Kidney (tissue), 13 donors: ENCODE measurements at regions not wholly inside any gene's neighbourhood (a gene's known extent, or its start where the extent isn't known, plus 50 kb on each side); places are given as distances from the start of the nearest gene placed in this dataset.
A peak's percentile ranks its signal among the peaks of the same experiment; 100 is the strongest.
"Not testable (repeated sequence)": the region's sequence is repeated elsewhere in the genome, so short reads cannot be mapped to it uniquely, and the experiment has no call there.

ENCODE experiments used
- DNase-seq, 5 donors: peaks; one replicate each; pipeline ENCODE4 v3.0.0-alpha.2; 2013 to 2020
- FAIRE-seq: peaks from 2 replicates; lab custom pipeline; 2012; peaks lifted over from hg19 to GRCh38; lab: Jason Lieb, UNC
- H3K27ac ChIP-seq, 2 donors: one replicate each; pipeline ENCODE4 v1.7.0; 2013; ENCODE audit warnings: low read depth in 2 of 2, low read length in 2 of 2, inconsistent platforms in 1 of 2
- H3K27me3 ChIP-seq: one replicate; pipeline ENCODE4 v1.7.1; 2013; ENCODE audit warnings: low read length, inconsistent platforms; ENCODE audit not compliant: control insufficient read depth, insufficient read depth
- H3K36me3 ChIP-seq, 3 donors: one replicate each; pipeline versions ENCODE4 v1.7.0 to v1.7.1; 2013; ENCODE audit warnings: low read length in 3 of 3, control low read depth in 1 of 3, inconsistent platforms in 1 of 3; ENCODE audit not compliant: insufficient read depth in 3 of 3, control insufficient read depth in 2 of 3
- H3K4me1 ChIP-seq, 3 donors: one replicate each; pipeline versions ENCODE4 v1.7.0 to v1.7.1; 2013; ENCODE audit warnings: low read length in 3 of 3, inconsistent platforms in 1 of 3, low read depth in 1 of 3; ENCODE audit not compliant: control insufficient read depth in 2 of 3, insufficient read depth in 2 of 3
- H3K4me3 ChIP-seq, 3 donors: one replicate each; pipeline versions ENCODE4 v1.7.0 to v1.8.1; 2013; ENCODE audit warnings: low read length in 3 of 3, control low read depth in 1 of 3, inconsistent platforms in 1 of 3
- H3K9ac ChIP-seq, 3 donors: one replicate each; pipeline versions ENCODE4 v1.7.0 to v1.7.1; 2013; ENCODE audit warnings: low read length in 3 of 3, control low read depth in 1 of 3, inconsistent platforms in 1 of 3
- H3K9me3 ChIP-seq, 3 donors: one replicate each; pipeline versions ENCODE4 v1.7.0 to v1.7.1; 2013; ENCODE audit warnings: low read length in 3 of 3, control low read depth in 1 of 3, inconsistent platforms in 1 of 3; ENCODE audit not compliant: control insufficient read depth in 2 of 3, insufficient read depth in 1 of 3
- intact Hi-C: fragments of 100-400 bp; cut with DNase I; formaldehyde crosslinking; loops from one replicate; pipeline ENCODE4 v1.11.1; 2022
- TF ChIP-seq, protein P1 (sequence below): IDR thresholded peaks from 3 replicates; pipeline ENCODE4 v1.5.1; 2012; ENCODE audit warnings: mild to moderate bottlenecking, moderate library complexity, borderline replicate concordance; ENCODE audit not compliant: insufficient read depth; ENCODE audit errors: extremely low read depth
- donor health status: control.
- donor health status: control.
- donor health status: control.
- donor health status: control.
- donor health status: control.
- donor health status: DM: yes; HTN: yes; CAD: no.
- donor health status: Normal renal cell carcinoma (clear cell type).

- Histone ChIP-seq H3K9ac (no peak overlapping the region), H3K4me1 (no peaks in the 10 kb centered on the region), H3K4me3 (no peak overlapping the region), H3K9me3 (no peaks in the 10 kb centered on the region), H3K27ac (no peak overlapping the region), H3K36me3 (no peaks in the 10 kb centered on the region), H3K27me3 (no peaks in the 10 kb centered on the region)
- FAIRE-seq (no peak), DNase-seq (no peak)
- intact Hi-C loops = no loop called here
- TF ChIP-seq, protein P1, sequence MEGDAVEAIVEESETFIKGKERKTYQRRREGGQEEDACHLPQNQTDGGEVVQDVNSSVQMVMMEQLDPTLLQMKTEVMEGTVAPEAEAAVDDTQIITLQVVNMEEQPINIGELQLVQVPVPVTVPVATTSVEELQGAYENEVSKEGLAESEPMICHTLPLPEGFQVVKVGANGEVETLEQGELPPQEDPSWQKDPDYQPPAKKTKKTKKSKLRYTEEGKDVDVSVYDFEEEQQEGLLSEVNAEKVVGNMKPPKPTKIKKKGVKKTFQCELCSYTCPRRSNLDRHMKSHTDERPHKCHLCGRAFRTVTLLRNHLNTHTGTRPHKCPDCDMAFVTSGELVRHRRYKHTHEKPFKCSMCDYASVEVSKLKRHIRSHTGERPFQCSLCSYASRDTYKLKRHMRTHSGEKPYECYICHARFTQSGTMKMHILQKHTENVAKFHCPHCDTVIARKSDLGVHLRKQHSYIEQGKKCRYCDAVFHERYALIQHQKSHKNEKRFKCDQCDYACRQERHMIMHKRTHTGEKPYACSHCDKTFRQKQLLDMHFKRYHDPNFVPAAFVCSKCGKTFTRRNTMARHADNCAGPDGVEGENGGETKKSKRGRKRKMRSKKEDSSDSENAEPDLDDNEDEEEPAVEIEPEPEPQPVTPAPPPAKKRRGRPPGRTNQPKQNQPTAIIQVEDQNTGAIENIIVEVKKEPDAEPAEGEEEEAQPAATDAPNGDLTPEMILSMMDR = no peak
Measured at GRCh38 chr13:53281677-53282076, 253.1 kb downstream of the OLFM4 start.

DNA sequence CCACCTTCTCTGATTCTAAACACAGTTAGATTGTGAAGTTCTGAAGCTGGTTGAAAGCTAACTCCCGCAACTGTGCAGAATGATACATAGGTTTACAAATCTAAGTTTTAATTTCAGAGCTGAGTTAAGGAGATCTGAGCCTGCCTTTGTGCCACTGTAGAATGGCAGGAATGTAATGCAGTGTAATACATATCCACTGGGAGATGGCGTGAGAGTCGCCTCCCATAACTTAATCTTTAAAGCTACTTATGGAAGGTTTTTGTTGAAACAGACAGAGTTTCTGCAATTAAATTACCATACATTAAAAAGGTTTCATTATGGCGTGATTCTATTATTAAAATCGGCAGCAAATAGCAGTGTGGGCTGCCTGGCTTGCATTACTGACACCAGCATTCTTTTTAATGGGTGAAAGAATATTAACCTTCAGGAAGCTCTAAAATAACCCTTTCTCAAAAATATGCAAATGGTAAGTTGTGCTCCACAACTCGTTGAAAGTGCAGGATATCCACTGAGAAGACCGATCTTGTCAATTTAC is 257.4 kb downstream of the OLFM4 start:
- Histone ChIP-seq H3K36me3 (no peaks in the 10 kb centered on the region), H3K4me3 (no peak overlapping the region), H3K27me3 (no peaks in the 10 kb centered on the region), H3K9ac (no peak overlapping the region), H3K9me3 (no peaks in the 10 kb centered on the region), H3K4me1 (no peaks in the 10 kb centered on the region), H3K27ac (no peak overlapping the region)
- FAIRE-seq = no peak
- TF ChIP-seq, protein P1 = no peak
- no peak for DNase-seq
- intact Hi-C loops = no loop called here

GRCh38 chr13:53298396-53298795 is 269.8 kb downstream of the OLFM4 start:
- DNase-seq = no peak
- Histone ChIP-seq H3K36me3 (no peaks in the 10 kb centered on the region), H3K27ac (no peak overlapping the region), H3K9me3 (no peaks in the 10 kb centered on the region), H3K4me3 (no peak overlapping the region), H3K27me3 (no peaks in the 10 kb centered on the region), H3K4me1 (no peaks in the 10 kb centered on the region), H3K9ac (no peak overlapping the region)
- FAIRE-seq = no peak
- intact Hi-C loops = no loop called here
- TF ChIP-seq, protein P1 = no peak

DNA sequence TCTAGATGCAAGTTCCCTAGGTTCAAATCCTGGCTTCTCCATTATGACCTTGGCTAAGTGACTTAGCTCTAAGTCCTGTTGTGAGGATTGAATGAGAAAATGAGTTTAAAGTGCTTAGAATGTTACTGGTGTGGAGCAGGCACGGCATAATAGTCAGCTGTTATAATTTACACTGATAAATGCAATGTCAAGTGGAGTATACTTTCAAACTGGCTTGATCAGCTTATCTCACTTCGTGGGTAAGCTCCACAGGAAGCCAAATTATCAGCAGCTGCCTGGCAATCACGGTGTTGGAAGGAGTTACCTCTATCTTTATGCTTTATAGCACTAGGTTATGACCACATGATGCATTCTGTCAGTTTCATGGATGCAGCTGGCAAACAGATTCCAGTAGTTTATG is 272.8 kb downstream of the OLFM4 start:
- Histone ChIP-seq H3K27me3 (no peaks in the 10 kb centered on the region), H3K27ac (no peak overlapping the region)
- FAIRE-seq = no peak

DNA sequence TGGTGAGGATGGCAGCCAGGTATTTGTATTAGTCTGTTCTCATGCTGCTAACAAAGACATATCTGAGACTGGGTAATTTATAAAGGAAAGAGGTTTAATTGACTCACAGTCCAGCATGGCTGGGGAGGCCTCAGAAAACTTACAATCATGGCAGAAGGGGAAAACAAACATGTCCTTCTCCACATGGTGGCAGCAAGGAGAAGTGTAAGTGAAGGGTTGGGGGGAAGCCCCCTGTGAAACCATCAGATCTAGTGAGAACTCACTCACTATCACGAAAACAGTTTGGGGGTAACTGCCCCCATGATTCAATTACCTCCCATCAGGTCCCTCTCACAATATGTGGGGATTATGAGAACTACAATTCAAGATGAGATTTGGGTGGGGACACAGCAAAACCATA is 276.8 kb downstream of the OLFM4 start:
- H3K27me3 ChIP-seq, intact Hi-C loops, FAIRE-seq, DNase-seq, H3K4me3 ChIP-seq, H3K4me1 ChIP-seq, H3K36me3 ChIP-seq, H3K9me3 ChIP-seq, H3K27ac ChIP-seq, H3K9ac ChIP-seq: not testable (repeated sequence)

More for the DNA sequence above, 272.8 kb downstream of the OLFM4 start:
- TF ChIP-seq, protein P1 = no peak
- Histone ChIP-seq H3K36me3 (no peaks in the 10 kb centered on the region), H3K9ac (no peak overlapping the region), H3K4me3 (no peak overlapping the region), H3K4me1 (no peaks in the 10 kb centered on the region), H3K9me3 (no peaks in the 10 kb centered on the region)
- intact Hi-C loops = no loop called here
- peak in 1 of 5 donors; percentile 18 for DNase-seq
